ENCODE measurements at regions not wholly inside any gene's neighbourhood (a gene's known extent, or its start where the extent isn't known, plus 50 kb on each side); places are given as distances from the start of the nearest gene placed in this dataset.

GRCh38 chr11:115644856-115645255 lies 140.6 kb upstream of the CADM1 start (continued):
- TF ChIP-seq ZNF462 (CRISPR knock-in tag; IDR thresholded peaks at IDR 0.05) (no peak), CREB1 (CRISPR knock-in tag; IDR thresholded peaks at IDR 0.05; ENCODE audit: low read depth) (no peak), POLR2AphosphoS5 (IDR thresholded peaks at IDR 0.05; ENCODE audit: low read depth) (no peak), ZNF114 (CRISPR knock-in tag; IDR thresholded peaks at IDR 0.05) (no peak), CTCF (conservative IDR thresholded peaks at IDR 0.05; ENCODE audit: low read depth in 2 of 2) (no peak)

GRCh38 chr11:115643549-115644270 lies 139.5 kb upstream of the CADM1 start:
- Mint-ChIP-seq H3K9me3 (no peaks in the 10 kb centered on the region), H3K27ac (no peak overlapping the region), H3K4me3 (no peak overlapping the region), H3K4me1 (peaks cover 24% of the 10 kb centered on the region), H3K27me3 (ENCODE audit: insufficient read depth, low read depth, poor library complexity) (peaks cover 10% of the 10 kb centered on the region), H3K36me3 (ENCODE audit: low read depth) (no peaks in the 10 kb centered on the region)
- no peaks in the 10 kb centered on the region for H3K36me3 ChIP-seq (ENCODE audit: insufficient read depth)
- H3K79me2 ChIP-seq (replicated peaks; ENCODE audit: insufficient read depth), result no peaks in the 10 kb centered on the region
- ATAC-seq (no peak), DNase-seq (ENCODE audit: low spot score) (no peak)
- H3K27ac ChIP-seq (ENCODE audit: low read depth), result no peak overlapping the region
- no peaks in the 10 kb centered on the region for H3F3A ChIP-seq (replicated peaks; ENCODE audit: low read depth)
- no peak overlapping the region for H3K4me3 ChIP-seq
- no peaks in the 10 kb centered on the region; the same call in 1 of the 2 replicates for H3K4me1 ChIP-seq (ENCODE audit: insufficient read depth)
- H3K9me2 ChIP-seq (ENCODE audit: insufficient read depth), result no peaks in the 10 kb centered on the region
- H4K20me1 ChIP-seq (replicated peaks; ENCODE audit: insufficient read depth), result no peaks in the 10 kb centered on the region
- H3K4me2 ChIP-seq, result no peak overlapping the region
- H3K27me3 ChIP-seq (ENCODE audit: insufficient read depth), result no peaks in the 10 kb centered on the region
- no peak overlapping the region for H2AFZ ChIP-seq
- TF ChIP-seq ETS1 (IDR thresholded peaks at IDR 0.05), result no peak
- TF ChIP-seq CTCF (conservative IDR thresholded peaks at IDR 0.05; ENCODE audit: low read depth in 2 of 2), result no peak
- no peak for TF ChIP-seq NANOG (IDR thresholded peaks at IDR 0.05; ENCODE audit: borderline replicate concordance)
- TF ChIP-seq POLR2AphosphoS5 (IDR thresholded peaks at IDR 0.05; ENCODE audit: low read depth), result no peak
